ENCODE measurements at regions not wholly inside any gene's neighbourhood (a gene's known extent, or its start where the extent isn't known, plus 50 kb on each side); places are given as distances from the start of the nearest gene placed in this dataset.

DNA sequence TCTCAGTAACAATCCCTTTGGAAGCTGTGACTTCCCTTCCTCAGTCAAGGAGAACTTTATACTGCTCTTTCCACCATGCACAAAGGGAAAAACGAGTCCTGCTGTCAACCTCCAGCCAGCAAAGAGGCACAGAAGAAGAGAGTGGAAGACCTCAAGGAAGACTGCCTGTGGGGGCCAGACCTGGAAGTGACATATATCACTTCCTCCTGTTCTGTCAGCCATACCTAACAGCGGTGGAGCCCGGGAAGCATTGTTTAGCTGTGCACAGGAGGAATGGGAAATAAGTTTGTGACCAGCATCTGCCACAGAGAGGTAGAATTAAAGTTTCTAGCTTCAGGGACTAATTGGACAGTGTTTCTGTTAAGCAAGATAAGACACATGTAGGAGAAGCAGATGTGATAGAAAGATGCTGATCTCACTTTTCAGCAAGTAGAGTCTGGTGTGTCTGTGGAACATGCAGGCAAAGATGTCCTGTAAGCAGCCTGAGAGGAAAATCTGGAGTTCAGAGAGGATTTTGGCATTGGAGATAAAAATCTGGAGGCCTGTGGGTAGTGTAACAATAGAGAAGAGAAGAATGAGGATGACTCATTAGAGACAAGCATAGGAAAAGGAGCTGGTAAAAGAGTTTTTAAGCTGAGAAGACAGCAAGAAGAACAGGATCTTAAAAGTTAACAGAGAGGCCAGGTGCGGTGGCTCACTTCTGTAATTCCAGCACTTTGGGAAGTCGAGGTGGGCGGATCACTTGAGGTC, 141.6 kb upstream of the CPSF6 start:
- Histone ChIP-seq H3K4me2 (ENCODE audit: insufficient read depth, low read length) (no peak overlapping the region), H3K79me2 (ENCODE audit: insufficient read depth, low read length) (no peaks in the 10 kb centered on the region), H3K4me1 (ENCODE audit: insufficient read depth, low read length) (peaks cover 11% of the 10 kb centered on the region), H3K27me3 (ENCODE audit: insufficient read depth, low read length) (peaks cover 10% of the 10 kb centered on the region), H2AFZ (ENCODE audit: low read length) (no peak overlapping the region), H4K20me1 (ENCODE audit: insufficient read depth, low read length) (no peaks in the 10 kb centered on the region), H3K27ac (ENCODE audit: low read depth, low read length) (no peak overlapping the region), H3K4me3 (ENCODE audit: insufficient read depth, low read length) (no peak overlapping the region), H3K36me3 (ENCODE audit: insufficient read depth, low read length) (no peaks in the 10 kb centered on the region), H3K9me3 (ENCODE audit: low read depth, low read length) (no peaks in the 10 kb centered on the region)
- no peak for DNase-seq (ENCODE audit: insufficient read length, low spot score, missing footprints)
- TF ChIP-seq, protein P1, sequence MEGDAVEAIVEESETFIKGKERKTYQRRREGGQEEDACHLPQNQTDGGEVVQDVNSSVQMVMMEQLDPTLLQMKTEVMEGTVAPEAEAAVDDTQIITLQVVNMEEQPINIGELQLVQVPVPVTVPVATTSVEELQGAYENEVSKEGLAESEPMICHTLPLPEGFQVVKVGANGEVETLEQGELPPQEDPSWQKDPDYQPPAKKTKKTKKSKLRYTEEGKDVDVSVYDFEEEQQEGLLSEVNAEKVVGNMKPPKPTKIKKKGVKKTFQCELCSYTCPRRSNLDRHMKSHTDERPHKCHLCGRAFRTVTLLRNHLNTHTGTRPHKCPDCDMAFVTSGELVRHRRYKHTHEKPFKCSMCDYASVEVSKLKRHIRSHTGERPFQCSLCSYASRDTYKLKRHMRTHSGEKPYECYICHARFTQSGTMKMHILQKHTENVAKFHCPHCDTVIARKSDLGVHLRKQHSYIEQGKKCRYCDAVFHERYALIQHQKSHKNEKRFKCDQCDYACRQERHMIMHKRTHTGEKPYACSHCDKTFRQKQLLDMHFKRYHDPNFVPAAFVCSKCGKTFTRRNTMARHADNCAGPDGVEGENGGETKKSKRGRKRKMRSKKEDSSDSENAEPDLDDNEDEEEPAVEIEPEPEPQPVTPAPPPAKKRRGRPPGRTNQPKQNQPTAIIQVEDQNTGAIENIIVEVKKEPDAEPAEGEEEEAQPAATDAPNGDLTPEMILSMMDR (IDR thresholded peaks at IDR 0.05; ENCODE audit: extremely low read depth, low read depth, low read length) = no peak

DNA sequence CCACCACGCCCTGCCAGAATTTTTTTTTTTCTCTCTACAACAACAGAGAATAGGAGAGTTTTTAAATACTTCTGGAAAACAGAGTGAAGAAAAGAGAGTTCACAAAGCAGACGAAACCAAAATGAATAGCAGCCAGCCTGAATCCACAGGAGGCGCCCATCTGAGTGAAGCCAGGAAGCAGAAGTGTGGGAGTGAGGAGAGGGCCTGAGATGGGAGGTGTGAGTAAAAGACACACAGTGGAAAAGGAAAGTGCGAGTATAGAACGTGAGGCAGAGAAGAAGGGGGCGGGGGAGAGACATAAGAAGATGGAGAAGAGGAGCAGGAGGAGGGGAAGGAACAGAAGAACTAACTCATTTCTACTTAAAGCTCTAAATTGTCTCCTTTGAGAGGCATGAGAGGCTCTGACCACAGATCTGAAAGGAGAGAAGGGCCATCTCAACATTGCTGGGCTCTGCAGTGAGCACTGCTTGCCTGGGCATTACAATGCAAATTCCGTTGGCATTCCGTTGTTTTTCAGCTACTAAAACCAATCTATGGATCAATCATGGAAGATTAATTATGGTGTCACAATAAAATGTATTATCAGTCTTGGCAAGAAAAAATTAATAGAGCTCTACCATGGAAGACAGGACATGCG, 140.1 kb upstream of the CPSF6 start:
- H3K4me1 ChIP-seq (ENCODE audit: insufficient read depth, low read length) = peaks cover 11% of the 10 kb centered on the region
- no peak overlapping the region for H3K4me3 ChIP-seq (ENCODE audit: insufficient read depth, low read length)
- H3K27ac ChIP-seq (ENCODE audit: low read depth, low read length) = no peak overlapping the region
- no peaks in the 10 kb centered on the region for H3K79me2 ChIP-seq (ENCODE audit: insufficient read depth, low read length)
- no peaks in the 10 kb centered on the region for H3K9me3 ChIP-seq (ENCODE audit: low read depth, low read length)
- H4K20me1 ChIP-seq (ENCODE audit: insufficient read depth, low read length) = no peaks in the 10 kb centered on the region
- H3K27me3 ChIP-seq (ENCODE audit: insufficient read depth, low read length) = peaks cover 9% of the 10 kb centered on the region
- TF ChIP-seq, protein P1 (IDR thresholded peaks at IDR 0.05; ENCODE audit: extremely low read depth, low read depth, low read length) = no peak
- no peaks in the 10 kb centered on the region for H3K36me3 ChIP-seq (ENCODE audit: insufficient read depth, low read length)
- H3K4me2 ChIP-seq (ENCODE audit: insufficient read depth, low read length) = no peak overlapping the region
- DNase-seq (ENCODE audit: insufficient read length, low spot score, missing footprints) = no peak
- H2AFZ ChIP-seq (ENCODE audit: low read length) = no peak overlapping the region

DNA sequence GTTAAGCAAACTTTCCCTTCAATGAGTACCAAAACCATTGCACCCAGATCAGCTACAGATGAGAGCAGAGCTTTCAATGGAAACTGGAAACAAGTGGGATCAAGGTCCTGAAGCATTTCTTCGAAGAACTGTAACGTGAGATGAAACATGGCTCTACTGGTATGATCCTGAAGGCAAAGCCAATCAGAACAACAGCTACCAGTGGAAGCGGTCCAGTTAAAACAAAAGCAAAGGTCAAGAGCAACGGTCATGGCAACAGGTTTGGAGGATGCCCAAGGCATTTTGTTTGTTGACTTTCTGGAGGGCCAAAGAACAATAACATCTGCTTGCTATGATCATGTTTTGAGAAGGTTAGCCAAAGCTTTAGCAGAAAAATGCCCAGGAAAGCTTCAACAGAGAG, 137.9 kb upstream of the CPSF6 start:
- H3K4me1 ChIP-seq (ENCODE audit: insufficient read depth, low read length) = peaks cover 11% of the 10 kb centered on the region
- no peaks in the 10 kb centered on the region for H3K9me3 ChIP-seq (ENCODE audit: low read depth, low read length)
- H4K20me1 ChIP-seq (ENCODE audit: insufficient read depth, low read length) = no peaks in the 10 kb centered on the region
- H3K36me3 ChIP-seq (ENCODE audit: insufficient read depth, low read length) = no peaks in the 10 kb centered on the region
- DNase-seq (ENCODE audit: insufficient read length, low spot score, missing footprints) = no peak
- H2AFZ ChIP-seq (ENCODE audit: low read length) = no peak overlapping the region
- H3K4me2 ChIP-seq (ENCODE audit: insufficient read depth, low read length) = no peak overlapping the region
- no peak overlapping the region for H3K4me3 ChIP-seq (ENCODE audit: insufficient read depth, low read length)
- no peaks in the 10 kb centered on the region for H3K79me2 ChIP-seq (ENCODE audit: insufficient read depth, low read length)
- H3K27me3 ChIP-seq (ENCODE audit: insufficient read depth, low read length) = peaks cover 3% of the 10 kb centered on the region
- TF ChIP-seq, protein P1 (IDR thresholded peaks at IDR 0.05; ENCODE audit: extremely low read depth, low read depth, low read length) = no peak
- H3K27ac ChIP-seq (ENCODE audit: low read depth, low read length) = no peak overlapping the region

DNA sequence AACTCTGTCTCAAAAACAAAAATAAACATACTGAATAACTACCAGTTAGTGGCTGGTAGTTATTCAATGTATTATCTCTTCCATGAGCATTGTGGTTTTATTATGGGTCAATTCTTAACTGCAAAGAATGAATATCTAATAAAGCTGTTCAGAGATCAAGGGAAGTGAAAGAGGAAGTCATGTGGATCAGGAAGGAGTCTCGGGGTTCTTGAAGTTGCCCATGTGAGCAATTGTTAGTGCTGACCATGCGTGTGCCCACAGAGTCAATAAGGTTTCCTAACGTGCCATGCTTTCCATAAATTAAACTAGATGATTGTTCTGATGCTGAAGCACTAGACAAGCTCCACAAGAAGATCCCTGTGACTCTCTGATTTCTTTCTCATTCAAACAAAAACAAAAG, 136.5 kb upstream of the CPSF6 start:
- Histone ChIP-seq H3K4me3 (ENCODE audit: insufficient read depth, low read length) (no peak overlapping the region), H3K4me1 (ENCODE audit: insufficient read depth, low read length) (peaks cover 2% of the 10 kb centered on the region), H3K4me2 (ENCODE audit: insufficient read depth, low read length) (no peak overlapping the region), H3K9me3 (ENCODE audit: low read depth, low read length) (no peaks in the 10 kb centered on the region), H3K79me2 (ENCODE audit: insufficient read depth, low read length) (no peaks in the 10 kb centered on the region), H3K27ac (ENCODE audit: low read depth, low read length) (no peak overlapping the region), H2AFZ (ENCODE audit: low read length) (no peak overlapping the region), H3K27me3 (ENCODE audit: insufficient read depth, low read length) (peaks cover 3% of the 10 kb centered on the region), H4K20me1 (ENCODE audit: insufficient read depth, low read length) (no peaks in the 10 kb centered on the region), H3K36me3 (ENCODE audit: insufficient read depth, low read length) (no peaks in the 10 kb centered on the region)
- no peak for DNase-seq (ENCODE audit: insufficient read length, low spot score, missing footprints)
- TF ChIP-seq, protein P1 (IDR thresholded peaks at IDR 0.05; ENCODE audit: extremely low read depth, low read depth, low read length) = no peak

All from osteoblast (primary cell).